Cardiac muscle cell (in vitro differentiated cells and primary cell): ENCODE measurements at regions not wholly inside any gene's neighbourhood (a gene's known extent, or its start where the extent isn't known, plus 50 kb on each side); places are given as distances from the start of the nearest gene placed in this dataset.

Experiments used
- DNase-seq, 2 donors: peaks; one replicate each; pipeline versions ENCODE4 v3.0.0 to v3.0.0-alpha.2; 2010 to 2017; ENCODE audit warnings: low read depth in 1 of 2, low spot score in 1 of 2
- H3K27ac ChIP-seq: fragments of 200-600 bp; sonication (generic); 2 replicates; pipeline ENCODE4 v1.5.1; 2016
- H3K27me3 ChIP-seq: fragments of 200-600 bp; sonication (generic); 2 replicates; pipeline ENCODE4 v1.6.0; 2016; ENCODE audit warnings: control low read depth
- H3K36me3 ChIP-seq: fragments of 200-600 bp; sonication (generic); 2 replicates; pipeline ENCODE4 v1.5.1; 2016; ENCODE audit warnings: control low read depth
- H3K4me1 ChIP-seq: fragments of 200-600 bp; sonication (generic); 2 replicates; pipeline ENCODE4 v1.8.1; 2017; ENCODE audit warnings: low read depth, mild to moderate bottlenecking, mixed run types
- H3K4me3 ChIP-seq: fragments of 200-600 bp; sonication (generic); 2 replicates; pipeline ENCODE4 v1.5.1; 2016; ENCODE audit warnings: mild to moderate bottlenecking
- H3K9me3 ChIP-seq: fragments of 200-600 bp; sonication (generic); 2 replicates; pipeline ENCODE4 v1.5.1; 2017; ENCODE audit warnings: low read depth, mild to moderate bottlenecking, control low read depth
- CTCF ChIP-seq: IDR thresholded peaks from 2 replicates; pipeline ENCODE4 v1.5.1; 2012; ENCODE audit warnings: low read depth, mild to moderate bottlenecking, low read length

- peak overlapping the region; percentile 8 for H3K27ac ChIP-seq
- H3K9me3 ChIP-seq = no peaks in the 10 kb centered on the region
- H3K27me3 ChIP-seq = no peaks in the 10 kb centered on the region
- no peak overlapping the region for H3K4me3 ChIP-seq
- H3K4me1 ChIP-seq = peaks cover 44% of the 10 kb centered on the region
- DNase-seq = no peak
- no peaks in the 10 kb centered on the region for H3K36me3 ChIP-seq
- TF ChIP-seq CTCF = no peak
These were observed 58.4 kb upstream of the GRAMD1B start for GRCh38 chr11:123371506-123372297.

DNA sequence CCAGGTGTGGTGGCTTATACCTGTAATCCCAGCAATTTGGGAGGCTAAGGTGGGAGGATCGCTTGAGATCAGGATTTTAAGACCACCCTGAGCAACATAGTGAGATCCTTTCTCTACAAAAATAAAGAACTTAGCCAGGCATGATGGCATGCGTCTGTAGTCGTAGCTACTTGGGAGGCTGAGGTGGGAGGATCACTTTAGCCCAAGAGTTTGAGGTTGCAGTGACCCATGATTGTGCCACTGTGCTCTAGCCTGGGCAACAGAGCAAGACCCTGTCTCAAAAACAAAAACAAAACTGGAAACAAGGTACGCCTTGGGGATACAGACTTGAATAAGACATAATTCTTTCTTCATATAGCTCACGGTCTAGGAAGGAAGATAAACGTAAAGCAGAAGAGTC is 63.1 kb upstream of the GRAMD1B start:
- H3K4me1 ChIP-seq = peaks cover 34% of the 10 kb centered on the region
- no peak overlapping the region for H3K4me3 ChIP-seq
- no peak for DNase-seq
- H3K9me3 ChIP-seq = no peaks in the 10 kb centered on the region
- no peaks in the 10 kb centered on the region for H3K36me3 ChIP-seq
- no peak overlapping the region for H3K27ac ChIP-seq
- TF ChIP-seq CTCF = no peak
- H3K27me3 ChIP-seq = peaks cover 2% of the 10 kb centered on the region

GRCh38 chr11:123365955-123366354 is 64.1 kb upstream of the GRAMD1B start:
- H3K4me1 ChIP-seq = peaks cover 26% of the 10 kb centered on the region
- H3K36me3 ChIP-seq = no peaks in the 10 kb centered on the region
- H3K4me3 ChIP-seq = no peak overlapping the region
- no peak overlapping the region for H3K27ac ChIP-seq
- no peak for TF ChIP-seq CTCF
- no peaks in the 10 kb centered on the region for H3K9me3 ChIP-seq
- peaks cover 11% of the 10 kb centered on the region for H3K27me3 ChIP-seq
- no peak for DNase-seq

GRCh38 chr11:123364080-123364479 is 66.0 kb upstream of the GRAMD1B start:
- H3K9me3 ChIP-seq = no peaks in the 10 kb centered on the region
- TF ChIP-seq CTCF = no peak

DNA sequence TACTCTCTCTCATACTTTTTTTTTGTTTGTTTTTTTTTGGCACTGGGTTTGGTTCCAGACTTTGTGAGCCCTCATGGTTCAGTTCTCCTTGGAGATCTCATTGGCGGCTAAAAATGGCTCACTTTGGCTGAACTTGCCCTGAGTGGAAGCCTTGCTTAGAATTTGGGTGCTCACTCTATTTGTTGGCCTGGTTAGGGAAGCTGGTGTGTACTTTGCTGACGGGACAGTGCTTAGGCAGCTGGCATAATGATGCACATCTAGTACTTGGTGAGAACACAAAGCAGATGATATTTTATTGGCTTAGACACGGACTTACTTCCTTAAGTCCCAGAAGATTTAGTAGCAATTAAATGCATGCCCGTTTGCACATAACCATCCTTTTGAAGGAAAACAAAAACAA is 66.5 kb upstream of the GRAMD1B start:
- H3K4me3 ChIP-seq = no peak overlapping the region
- H3K27ac ChIP-seq = no peak overlapping the region
- peaks cover 25% of the 10 kb centered on the region for H3K4me1 ChIP-seq
- H3K9me3 ChIP-seq = no peaks in the 10 kb centered on the region
- H3K27me3 ChIP-seq = peaks cover 33% of the 10 kb centered on the region
- H3K36me3 ChIP-seq = no peaks in the 10 kb centered on the region
- TF ChIP-seq CTCF = no peak
- no peak for DNase-seq

More at GRCh38 chr11:123364080-123364479, 66.0 kb upstream of the GRAMD1B start:
- Histone ChIP-seq H3K36me3 (no peaks in the 10 kb centered on the region), H3K27ac (no peak overlapping the region), H3K4me1 (peaks cover 25% of the 10 kb centered on the region), H3K4me3 (no peak overlapping the region), H3K27me3 (peaks cover 28% of the 10 kb centered on the region)
- no peak for DNase-seq
